Left cardiac atrium (tissue), 4 donors: ENCODE measurements at regions not wholly inside any gene's neighbourhood (a gene's known extent, or its start where the extent isn't known, plus 50 kb on each side); places are given as distances from the start of the nearest gene placed in this dataset.

ENCODE experiments used
- ATAC-seq, 2 donors: fragments of 200-7000 bp; cut with Tn5 transposase; one replicate each; pipeline ENCODE4 v1.9.1; 2020; ENCODE audit warnings: mild to moderate bottlenecking in 2 of 2, moderate library complexity in 2 of 2
- DNase-seq: peaks from one replicate; pipeline ENCODE4 v3.0.0-alpha.2; 2020
- intact Hi-C, 2 donors: fragments of 100-400 bp; cut with DNase I; formaldehyde crosslinking; loops; one replicate each; pipeline versions ENCODE4 v1.14.1 to v1.15.1; 2022 to 2023
- donor health status: DM: no; HTN: yes; CAD: no.
- donor health status: DM: no; HTN: yes; CAD: no; lungs with severe emphysema.
- donor health status: DM: yes; HTN: yes; CAD: no.
- donor health status: Dilated cardiomyopathy.

DNA sequence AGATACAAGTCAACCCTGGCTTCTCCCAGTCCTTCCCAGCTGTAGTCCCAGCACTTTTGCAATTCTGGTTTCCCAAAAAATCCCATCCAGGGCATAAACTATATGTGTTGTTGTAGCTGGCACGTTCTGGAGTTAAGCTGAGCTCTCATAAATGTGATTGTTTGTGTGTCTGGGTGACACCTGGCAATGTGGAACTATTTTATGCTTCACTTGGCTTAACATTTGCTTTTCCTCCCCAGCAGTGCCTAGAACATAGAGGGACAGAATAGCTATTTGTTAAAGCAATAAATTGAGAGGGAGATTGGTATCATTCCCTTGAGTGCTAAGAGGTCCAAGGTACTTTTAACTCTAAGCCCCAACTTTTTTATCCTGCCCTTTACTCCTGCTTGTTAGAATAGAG lies 575.9 kb upstream of the NOX3 start:
- no peak for DNase-seq
- intact Hi-C loops = no loop called here
- no peak for ATAC-seq

DNA sequence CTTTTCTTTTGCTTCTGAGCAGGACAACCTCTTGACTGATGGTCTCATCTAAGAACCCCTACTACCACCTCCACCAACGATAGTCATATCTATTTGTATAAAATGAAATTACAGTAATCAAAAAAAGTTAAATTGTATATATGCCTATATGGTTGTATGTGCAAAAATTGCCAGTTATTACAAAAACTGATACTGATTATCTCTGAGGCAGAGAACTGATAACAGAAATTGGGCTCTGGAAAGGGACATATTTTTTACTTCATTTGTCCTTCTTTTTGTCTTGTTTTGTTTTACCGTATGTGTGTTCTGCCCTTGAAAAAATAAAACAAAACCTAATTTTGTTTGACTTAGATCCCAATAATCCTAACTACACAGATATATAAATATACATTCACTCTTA lies 574.4 kb upstream of the NOX3 start:
- intact Hi-C loops = no loop called here
- ATAC-seq (no peak), DNase-seq (no peak)

DNA sequence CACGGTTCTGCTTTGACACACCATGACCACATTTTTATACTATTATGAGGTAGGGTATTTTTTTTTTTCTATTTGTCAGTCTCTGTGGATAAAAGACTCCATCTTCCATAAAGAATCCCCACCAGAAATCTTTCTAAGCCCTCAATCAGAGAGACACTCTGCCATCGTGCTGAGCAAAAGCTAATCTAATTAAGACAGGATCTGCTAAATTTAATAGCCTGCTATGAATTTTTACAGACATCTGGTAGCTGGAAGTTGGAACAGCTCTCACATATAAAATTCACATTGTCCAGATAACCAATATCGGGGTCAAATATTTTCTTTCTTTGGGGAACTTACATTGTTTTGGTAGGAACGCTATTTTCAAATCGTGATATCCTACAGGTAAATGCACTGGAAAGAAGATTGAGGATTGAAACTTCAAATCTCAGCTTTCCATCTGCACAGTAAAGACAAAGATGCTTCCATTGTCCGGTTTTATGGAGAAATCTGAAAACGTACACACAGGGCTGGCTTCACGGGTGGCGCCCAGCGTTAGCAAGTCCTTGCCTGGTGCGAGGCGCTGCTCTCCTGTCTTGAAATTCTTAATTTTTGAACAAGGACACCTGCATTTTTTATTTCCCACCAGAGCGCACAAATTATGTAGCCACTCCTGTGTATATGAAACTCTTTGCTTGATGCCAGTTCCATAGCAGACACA lies 573.8 kb upstream of the NOX3 start:
- no peak for ATAC-seq
- intact Hi-C loops = no loop called here
- DNase-seq = no peak

GRCh38 chr6:156028335-156029131 lies 572.9 kb upstream of the NOX3 start:
- DNase-seq (no peak), ATAC-seq (no peak)
- intact Hi-C loops = no loop called here

- intact Hi-C loops = no loop called here
- ATAC-seq (no peak), DNase-seq (no peak)
Observed at GRCh38 chr6:156027248-156027626, 571.6 kb upstream of the NOX3 start.

DNA sequence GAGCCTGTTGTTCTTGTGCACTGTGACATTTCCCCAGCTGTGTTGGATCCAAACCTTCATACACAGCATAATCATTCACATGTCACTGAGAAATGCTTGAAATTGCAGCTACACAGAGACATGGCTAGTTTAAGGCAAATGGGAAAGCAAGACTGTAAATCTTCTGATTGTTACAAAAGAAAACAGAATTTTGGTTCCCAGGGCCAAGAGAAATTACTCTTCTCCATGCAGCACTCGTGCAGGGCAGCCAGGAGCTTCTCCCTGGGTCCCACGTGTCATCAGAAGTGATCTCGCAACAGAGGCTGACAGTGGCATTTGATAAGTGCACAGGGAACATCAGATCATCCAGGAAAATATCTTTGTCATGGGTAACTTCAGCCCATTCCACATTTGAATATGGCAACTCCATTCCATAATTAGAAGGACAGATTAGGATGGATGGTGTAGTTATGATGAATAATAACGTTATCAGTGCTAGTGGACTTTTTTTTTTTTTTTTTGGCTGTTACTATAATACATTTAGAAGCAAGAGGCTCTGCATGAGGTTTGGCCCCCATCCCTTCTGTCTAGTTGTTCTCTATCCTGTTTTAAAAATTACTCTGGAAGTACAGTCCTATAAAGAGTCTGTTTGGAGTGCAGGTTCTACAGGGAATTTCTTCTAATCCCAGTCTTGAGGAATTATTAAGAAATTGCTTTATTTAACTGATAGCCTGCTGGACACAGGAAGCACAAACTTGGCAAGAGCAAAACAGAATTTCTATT lies 571.0 kb upstream of the NOX3 start:
- intact Hi-C loops = no loop called here
- DNase-seq = no peak
- ATAC-seq = no peak

DNA sequence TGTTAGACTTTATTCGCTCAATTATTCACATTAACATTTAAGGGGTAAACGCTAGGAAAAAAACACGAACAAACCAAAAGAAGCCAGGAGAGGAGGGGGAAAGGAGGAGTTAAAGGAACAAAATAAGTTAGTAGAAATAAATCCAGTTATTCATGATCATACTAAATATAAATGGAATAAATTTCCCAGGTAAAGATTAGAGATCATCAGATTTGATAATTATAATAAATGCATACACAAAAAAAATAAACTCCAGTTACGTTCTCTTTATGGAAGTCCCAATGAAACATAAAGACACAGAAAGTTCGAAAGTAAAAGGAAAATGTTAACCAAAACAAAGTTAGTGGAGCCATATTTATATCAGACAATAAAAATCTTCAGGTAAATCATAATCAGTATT lies 568.7 kb upstream of the NOX3 start:
- DNase-seq (no peak), ATAC-seq (no peak)
- intact Hi-C loops = no loop called here

DNA sequence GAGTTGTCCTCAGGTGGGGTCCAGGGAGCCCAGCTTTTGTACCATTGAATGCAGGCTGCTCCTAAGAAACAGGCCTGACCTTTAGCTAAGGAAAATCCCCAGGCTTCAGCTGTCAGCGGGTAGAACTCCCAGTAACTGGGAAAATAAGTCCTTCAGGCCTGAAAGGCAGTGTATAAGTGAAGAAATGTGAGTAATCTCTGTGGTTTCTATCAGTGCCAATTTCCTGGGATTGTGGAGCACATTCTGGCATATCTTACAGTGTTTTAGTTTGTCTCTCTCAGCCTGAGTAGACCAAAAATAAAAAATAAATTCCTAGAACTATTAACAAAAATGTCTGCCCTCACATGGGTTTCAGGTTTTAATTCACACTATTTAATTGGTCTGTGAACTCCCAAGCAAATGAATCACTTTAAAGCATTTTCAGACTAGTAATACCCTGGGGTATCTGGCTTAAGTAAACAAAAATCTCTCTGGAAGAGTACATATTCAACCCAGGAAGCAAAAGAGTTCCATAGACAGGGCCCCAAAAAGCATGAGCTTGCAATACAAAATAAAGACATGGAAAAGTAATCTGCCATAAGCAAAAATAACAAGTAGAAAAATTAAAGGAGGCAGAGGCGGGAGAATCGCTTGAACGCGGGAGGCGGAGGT lies 566.2 kb upstream of the NOX3 start:
- intact Hi-C loops = no loop called here
- ATAC-seq (peak; percentile 79 to 84), DNase-seq (no peak)

GRCh38 chr6:156017838-156018237 lies 562.2 kb upstream of the NOX3 start:
- intact Hi-C loops = no loop called here
- DNase-seq = no peak
- ATAC-seq = no peak

DNA sequence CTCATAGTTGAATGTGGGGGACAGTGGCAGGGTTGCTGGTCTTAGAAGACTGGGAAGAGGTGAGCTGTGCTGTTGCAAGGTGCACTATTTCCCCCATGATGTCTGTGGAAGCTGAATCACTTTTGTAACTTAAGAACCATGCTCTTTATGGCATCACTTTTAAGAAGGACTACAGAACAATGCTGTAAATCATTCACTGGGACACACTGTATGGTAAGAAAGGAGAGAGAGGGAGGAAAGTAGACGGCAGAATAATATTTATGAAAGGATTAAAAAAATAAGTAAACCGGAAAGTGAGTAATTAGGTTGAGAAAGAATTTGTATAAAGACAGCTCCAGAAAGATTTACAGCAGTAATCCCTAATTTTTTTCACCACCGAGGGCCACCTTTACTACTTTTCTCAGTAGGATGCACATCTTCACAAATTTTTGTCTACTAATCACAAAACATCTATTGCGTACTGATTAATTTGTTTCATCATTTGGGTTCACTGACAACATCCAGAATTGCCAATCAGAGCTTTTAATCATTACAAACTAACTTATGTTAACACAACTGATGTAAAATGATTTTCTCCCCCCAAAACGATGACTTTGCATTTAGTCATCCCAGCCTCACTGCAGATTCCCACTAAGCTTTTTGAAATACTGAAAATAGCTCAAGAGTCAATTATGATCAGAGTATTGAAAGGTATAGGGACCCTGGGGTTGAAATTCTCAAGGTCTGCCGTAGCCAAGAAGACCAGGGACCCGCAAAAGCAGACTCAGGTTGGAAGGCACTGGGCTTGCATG lies 560.7 kb upstream of the NOX3 start:
- ATAC-seq (no peak), DNase-seq (no peak)
- intact Hi-C loops = no loop called here

DNA sequence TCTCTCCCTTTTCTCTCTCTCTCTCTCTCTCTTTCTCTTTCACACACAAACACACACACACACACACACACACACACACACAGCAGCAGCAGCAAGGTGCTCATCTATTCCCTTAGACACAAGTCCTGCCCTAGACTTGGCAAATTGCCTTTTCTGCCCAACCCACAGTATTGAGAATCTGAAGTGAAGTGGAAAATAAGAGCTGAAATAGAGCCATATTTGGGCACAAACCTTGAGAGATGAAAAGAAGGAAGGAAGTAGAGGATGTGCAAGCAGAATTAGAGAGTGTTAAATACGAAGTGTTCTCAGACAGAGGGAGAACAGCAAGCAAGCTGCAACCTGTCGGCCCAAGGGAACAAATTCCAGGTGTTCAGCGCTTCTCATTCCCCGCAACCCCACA lies 557.5 kb upstream of the NOX3 start:
- ATAC-seq = no peak
- intact Hi-C loops = no loop called here
- no peak for DNase-seq

- DNase-seq (no peak), ATAC-seq (no peak)
- intact Hi-C loops = no loop called here
Observed at GRCh38 chr6:156009656-156010055, 554.0 kb upstream of the NOX3 start.

GRCh38 chr6:156004796-156005195 lies 549.2 kb upstream of the NOX3 start:
- DNase-seq = no peak
- no peak for ATAC-seq
- intact Hi-C loops = no loop called here

DNA sequence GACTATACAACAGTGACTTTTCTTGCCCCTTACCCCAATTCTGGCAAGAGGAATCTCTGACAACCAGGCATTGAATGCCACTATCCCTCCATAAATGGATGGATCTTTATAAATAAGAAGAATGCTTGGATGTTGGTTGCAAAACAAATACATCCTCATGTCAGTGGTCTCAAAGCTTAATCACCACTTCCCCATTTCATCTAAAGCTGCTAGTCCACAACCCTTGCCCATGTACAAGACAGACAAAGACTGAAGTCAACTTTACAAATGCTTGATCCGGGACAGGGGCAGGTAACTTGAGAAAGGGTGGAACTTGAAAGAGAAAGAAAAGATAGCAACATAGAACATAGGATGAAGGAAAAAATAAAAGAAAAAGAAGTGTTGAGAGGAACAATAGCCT lies 540.5 kb upstream of the NOX3 start:
- intact Hi-C loops = no loop called here
- no peak for ATAC-seq

DNA sequence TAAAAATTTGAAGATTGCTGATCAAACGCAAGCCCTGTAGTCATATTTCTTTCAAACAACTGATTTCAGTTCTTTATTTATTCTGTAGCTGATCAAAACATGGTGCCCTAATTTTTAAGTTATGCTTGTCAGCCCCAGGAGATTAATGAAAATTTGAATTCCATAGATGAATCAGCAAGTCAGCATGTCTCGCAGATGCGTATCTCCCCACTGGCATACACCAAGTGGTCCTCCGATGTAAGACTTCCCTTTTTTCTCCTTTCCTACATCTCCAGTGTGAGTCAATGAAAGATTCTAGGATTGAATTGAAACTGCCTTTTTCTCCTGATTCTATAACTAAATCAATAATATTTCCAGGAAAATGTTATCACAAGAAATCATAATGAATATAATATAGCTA lies 539.6 kb upstream of the NOX3 start:
- intact Hi-C loops = no loop called here
- no peak for DNase-seq

More for the DNA sequence above, 540.5 kb upstream of the NOX3 start:
- DNase-seq = no peak

DNA sequence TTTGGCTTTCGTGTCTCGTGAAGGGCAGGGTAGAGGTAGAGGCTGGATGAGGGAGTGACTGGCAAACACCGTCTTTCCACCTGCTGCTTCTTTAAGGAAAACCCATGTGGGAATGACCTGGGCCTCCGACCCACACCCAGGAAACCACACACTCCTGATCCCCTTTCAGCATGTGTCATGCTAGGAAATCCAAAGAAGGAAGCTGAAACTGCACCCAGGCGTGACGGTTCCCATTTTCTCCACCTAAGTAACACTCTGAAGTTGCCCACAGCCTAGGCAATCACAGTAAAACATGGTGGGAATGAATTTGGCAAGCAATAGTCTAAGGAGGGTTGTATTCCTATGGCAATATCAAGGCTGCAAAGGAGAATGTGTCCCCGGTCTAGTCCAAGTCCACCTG lies 538.4 kb upstream of the NOX3 start:
- intact Hi-C loops = no loop called here
- no peak for ATAC-seq
- DNase-seq = no peak

More for the DNA sequence above, 539.6 kb upstream of the NOX3 start:
- no peak for ATAC-seq

- DNase-seq = no peak
- no peak for ATAC-seq
- intact Hi-C loops = no loop called here
Observed at GRCh38 chr6:155993240-155993639, 537.6 kb upstream of the NOX3 start.

GRCh38 chr6:155985660-155986138 lies 530.1 kb upstream of the NOX3 start:
- DNase-seq (peak; percentile 22), ATAC-seq (peak; percentile 59 to 82)
- intact Hi-C loops = no loop called here

DNA sequence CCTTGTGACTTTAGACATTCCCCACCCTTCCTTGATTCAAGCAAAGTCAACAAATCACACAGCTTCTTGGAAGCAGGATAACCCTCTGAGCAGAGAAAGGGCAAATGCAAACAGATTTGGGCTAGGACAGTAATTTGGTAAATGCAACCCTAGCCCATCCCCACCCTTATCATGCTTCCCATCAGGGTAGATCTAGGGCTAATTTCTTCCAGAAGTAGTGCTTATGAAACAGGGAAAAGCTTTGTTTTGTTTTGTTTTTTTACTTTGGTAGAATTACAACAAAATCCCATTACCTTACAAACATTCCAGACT lies 525.1 kb upstream of the NOX3 start:
- DNase-seq (no peak), ATAC-seq (no peak)
- intact Hi-C loops = no loop called here
